ENCODE measurements at regions not wholly inside any gene's neighbourhood (a gene's known extent, or its start where the extent isn't known, plus 50 kb on each side); places are given as distances from the start of the nearest gene placed in this dataset.
A peak's percentile ranks its signal among the peaks of the same experiment; 100 is the strongest.

DNA sequence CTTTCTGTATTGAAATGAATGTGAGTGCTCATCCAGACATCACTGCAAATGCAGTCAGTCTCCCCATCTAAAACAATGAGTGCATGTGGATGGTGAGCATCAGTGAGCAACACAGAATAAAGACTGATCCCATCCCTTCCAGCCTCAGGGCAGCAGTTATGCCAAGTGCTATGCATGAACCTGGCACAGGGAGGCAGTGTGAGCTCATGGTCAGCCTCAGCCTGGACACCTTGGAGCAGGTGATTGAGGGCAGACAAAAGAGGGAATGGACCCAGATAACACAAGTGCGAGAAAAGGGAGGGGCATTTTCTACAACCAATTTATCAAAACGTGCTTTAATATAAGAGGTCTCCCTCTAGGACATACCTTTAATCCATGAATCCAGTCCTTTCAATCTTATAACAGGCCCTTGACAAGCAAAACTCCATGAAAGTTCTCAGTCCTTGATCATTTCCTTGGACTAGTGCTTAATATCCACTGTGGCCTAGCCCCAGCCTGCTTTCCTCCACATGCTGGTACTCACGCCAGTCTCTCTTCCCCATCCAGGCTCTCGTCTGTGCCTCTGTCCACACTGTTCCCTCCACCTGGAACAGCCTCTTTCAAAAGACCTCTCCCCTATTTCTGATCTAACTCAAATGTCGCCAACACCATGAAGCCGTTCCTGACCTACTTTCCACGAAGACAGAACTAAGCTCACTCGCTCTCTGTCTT is 50.5 kb upstream of the LRRC55 start:
- H3K27me3 ChIP-seq: peaks cover 2% of the 10 kb centered on the region
- no peaks in the 10 kb centered on the region for H3K36me3 ChIP-seq
- no peak overlapping the region for H3K4me3 ChIP-seq
- no peaks in the 10 kb centered on the region for H3K9me3 ChIP-seq
- peak; percentile 9 for DNase-seq
